HepG2 (cell line): ENCODE measurements at regions not wholly inside any gene's neighbourhood (a gene's known extent, or its start where the extent isn't known, plus 50 kb on each side); places are given as distances from the start of the nearest gene placed in this dataset.
A peak's percentile ranks its signal among the peaks of the same experiment; 100 is the strongest.

Experiments
- ATAC-seq: fragments of 200-7000 bp; cut with Tn5 transposase; 3 replicates; pipeline ENCODE4 v1.9.1; 2020; ENCODE audit warnings: mild to moderate bottlenecking, moderate library complexity
- BruUV-seq: library from RNA; stranded (reverse); fragments of 400-500 nt; replicated peaks from 2 replicates; lab custom pipeline; 2021; lab: Mats Ljungman, UMichigan
- CTCF ChIA-PET: fragments of 300-600 bp; formaldehyde crosslinking; extraction: SDS; loops from one replicate; lab custom pipeline; 2021; ENCODE audit warnings: low total read pairs, inconsistent platforms, low intra/inter-chr PET ratio; lab: Yijun Ruan, JAX
- POLR2A ChIA-PET: fragments of 350-600 bp; sonication (Branson Sonifier 250); formaldehyde crosslinking; loops from one replicate; lab custom pipeline; 2020; ENCODE audit warnings: antibody characterized with exemption, inconsistent platforms; lab: Yijun Ruan, JAX
- DNase-seq: peaks from one replicate; pipeline ENCODE4 v3.0.0-alpha.2; 2015; ENCODE audit warnings: low spot score
- FAIRE-seq: peaks from 3 replicates; lab custom pipeline; 2011; peaks lifted over from hg19 to GRCh38; lab: Jason Lieb, UNC
- H2AFZ ChIP-seq: one replicate; pipeline ENCODE4 v1.6.1; 2011; ENCODE audit warnings: low read length, inconsistent platforms
- H3K27ac ChIP-seq: fragments of 300-600 bp; 3 replicates; pipeline ENCODE4 v1.8.0; 2011; ENCODE audit warnings: mixed run types, mild to moderate bottlenecking, mixed read lengths, low read length, inconsistent platforms; ENCODE audit not compliant: insufficient read depth; ENCODE audit errors: extremely low read length
- H3K27me3 ChIP-seq, 2 experiments: fragments of 200-600 bp in 1 of 2; 2 replicates in 1 of 2; 3 replicates in 1 of 2; pipeline versions ENCODE4 v1.6.0 to v1.8.0; 2011; ENCODE audit warnings: low read length in 2 of 2, mild to moderate bottlenecking in 2 of 2, moderate library complexity in 2 of 2, inconsistent platforms in 1 of 2; ENCODE audit not compliant: insufficient read depth in 2 of 2, control insufficient read depth in 1 of 2
- H3K36me3 ChIP-seq, 2 experiments: fragments of 200-600 bp in 1 of 2; replicated peaks in 1 of 2; 2 replicates in 1 of 2; 3 replicates in 1 of 2; pipeline versions ENCODE4 v1.5.1 to v1.8.0; 2011; ENCODE audit warnings: low read length in 2 of 2, inconsistent platforms in 1 of 2; ENCODE audit not compliant: insufficient read depth in 2 of 2, control insufficient read depth in 1 of 2
- H3K4me1 ChIP-seq: 2 replicates; pipeline ENCODE4 v1.5.1; 2012; ENCODE audit warnings: low read length, inconsistent platforms; ENCODE audit not compliant: insufficient read depth
- H3K4me2 ChIP-seq: 2 replicates; pipeline ENCODE4 v1.6.0; 2011; ENCODE audit warnings: low read depth, low read length, inconsistent platforms
- H3K4me3 ChIP-seq, 3 experiments: fragments of 200-600 bp in 1 of 3; sonication (generic), shearing (Covaris generic) in 1 of 3; replicated peaks in 1 of 3; 2 replicates each; pipeline ENCODE4 v1.5.1; 2011 to 2016; ENCODE audit warnings: low read length in 3 of 3, inconsistent platforms in 2 of 3, low read depth in 2 of 3, mild to moderate bottlenecking in 2 of 3, control low read depth in 1 of 3, mixed read lengths in 1 of 3; ENCODE audit not compliant: insufficient read depth in 1 of 3
- H3K79me2 ChIP-seq: one replicate; pipeline ENCODE4 v1.6.1; 2011; ENCODE audit warnings: low read length, inconsistent platforms; ENCODE audit not compliant: insufficient read depth
- H3K9ac ChIP-seq: 2 replicates; pipeline ENCODE4 v1.6.0; 2011; ENCODE audit warnings: mild to moderate bottlenecking, low read depth, low read length, inconsistent platforms; ENCODE audit not compliant: insufficient read depth
- H3K9me3 ChIP-seq: 2 replicates; pipeline ENCODE4 v1.5.1; 2012; ENCODE audit warnings: mild to moderate bottlenecking, low read length
- H4K20me1 ChIP-seq: 2 replicates; pipeline ENCODE4 v1.6.0; 2011; ENCODE audit warnings: inconsistent platforms, mild to moderate bottlenecking, low read length, moderate library complexity; ENCODE audit not compliant: insufficient read depth
- HBP1 ChIP-seq: IDR thresholded peaks from 2 replicates; pipeline ENCODE4 v1.6.1; 2016; ENCODE audit warnings: low read depth, control low read depth
- HNF4A ChIP-seq: sonication (generic); formaldehyde crosslinking; IDR thresholded peaks from 2 replicates; pipeline ENCODE4 v1.4.0; 2020; ENCODE audit warnings: missing genetic modification reagents
- IKZF4 ChIP-seq: sonication (generic); formaldehyde crosslinking; IDR thresholded peaks from 2 replicates; pipeline ENCODE4 v1.5.1; 2020; ENCODE audit warnings: borderline replicate concordance, mild to moderate bottlenecking, low read depth, missing genetic modification reagents; ENCODE audit errors: not compliant biosample characterization
- JARID2 ChIP-seq: sonication (generic); formaldehyde crosslinking; IDR thresholded peaks from 2 replicates; pipeline ENCODE4 v1.8.1; 2023; ENCODE audit warnings: missing genetic modification reagents, inconsistent platforms; ENCODE audit not compliant: insufficient replicate concordance
- KDM2A ChIP-seq: sonication (generic); formaldehyde crosslinking; IDR thresholded peaks from 2 replicates; pipeline ENCODE4 v1.4.0; 2020; ENCODE audit warnings: low read depth, missing genetic modification reagents, borderline replicate concordance
- NFYB ChIP-seq: sonication (generic); formaldehyde crosslinking; IDR thresholded peaks from 2 replicates; pipeline ENCODE4 v1.4.0; 2020; ENCODE audit warnings: missing genetic modification reagents
- POGZ ChIP-seq: sonication (generic); formaldehyde crosslinking; IDR thresholded peaks from 2 replicates; pipeline ENCODE4 v1.4.0; 2020; ENCODE audit warnings: mild to moderate bottlenecking, missing genetic modification reagents
- RELA ChIP-seq: sonication (generic); formaldehyde crosslinking; IDR thresholded peaks from 2 replicates; pipeline ENCODE4 v1.4.0; 2020; ENCODE audit warnings: missing genetic modification reagents
- WGBS: methylation state at CpG from one replicate; pipeline ENCODE4 v1.1.6; 2017; ENCODE audit warnings: low lambda C conversion rate; 5-methylcytosine and 5-hydroxymethylcytosine counted together
- in situ Hi-C: cut with HindIII; loops from 2 replicates; pipeline ENCODE4 v1.10.0; 2017; ENCODE audit warnings: low pct_unique_long_range_greater_than_20kb; ENCODE audit not compliant: extremely low pct_ligation_motif_present
- intact Hi-C: fragments of 100-400 bp; cut with micrococcal nuclease; formaldehyde crosslinking; loops from one replicate; pipeline ENCODE4 v1.10.0; 2022; ENCODE audit not compliant: unreplicated experiment
- TF ChIP-seq, protein P1 (sequence below): sonication (generic); formaldehyde crosslinking; IDR thresholded peaks from 2 replicates; pipeline ENCODE4 v1.4.0; 2020; ENCODE audit warnings: missing genetic modification reagents
- TF ChIP-seq, protein P2 (sequence below): sonication (generic); formaldehyde crosslinking; IDR thresholded peaks from 2 replicates; pipeline ENCODE4 v1.5.1; 2020; ENCODE audit warnings: missing genetic modification reagents, mild to moderate bottlenecking, borderline replicate concordance

DNA sequence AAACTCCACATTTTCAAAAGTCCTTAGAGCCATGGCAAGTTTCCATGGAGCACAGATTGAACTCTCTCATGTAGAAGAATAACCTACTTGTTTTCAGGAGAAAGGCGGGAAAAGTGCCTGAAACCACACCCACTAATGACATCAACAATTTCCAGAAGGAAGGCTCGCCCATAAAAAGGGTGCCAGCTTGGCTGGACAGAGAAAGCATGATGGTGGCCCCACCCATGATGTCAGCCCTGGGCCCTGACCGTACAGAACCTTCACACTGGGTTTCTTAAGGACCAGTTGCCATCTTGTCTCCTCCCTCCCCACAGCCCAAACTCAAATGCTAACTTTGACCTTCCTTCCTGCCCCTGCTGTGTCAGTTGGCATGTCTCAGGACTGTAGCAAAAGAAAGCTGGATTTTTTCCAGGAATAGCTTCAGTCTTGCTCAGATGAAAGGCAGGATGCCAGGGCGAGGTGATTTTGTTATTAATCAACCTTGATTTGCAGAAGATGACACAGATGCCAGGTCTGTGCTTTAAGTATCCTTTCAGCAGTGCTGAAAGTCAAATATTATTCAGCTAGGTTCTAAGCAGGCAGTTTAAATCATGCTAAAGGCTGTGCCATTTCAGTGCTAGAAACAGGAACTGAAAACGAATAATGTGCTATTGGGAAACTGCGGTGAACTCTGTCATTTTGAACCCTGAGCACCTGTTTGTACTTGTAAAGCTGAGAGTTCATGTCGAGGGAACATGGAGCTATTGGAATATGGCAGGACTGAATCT lies 89.5 kb upstream of the RFC3 start:
- no peak for DNase-seq
- peak overlapping the region; percentile 20; the same call in 1 of the 2 replicates for H3K4me2 ChIP-seq
- no peaks in the 10 kb centered on the region for H3K27me3 ChIP-seq
- H3K4me1 ChIP-seq, result peaks cover 16% of the 10 kb centered on the region
- POLR2A ChIA-PET, result interaction anchor here (0.6 to 1.4 kb wide), 2 partner anchors 186 to 431 kb away, joined by 3 to 5 read pairs; no protein-coding TSS in a partner anchor
- no TSS peak for BruUV-seq
- H3K9me3 ChIP-seq, result no peaks in the 10 kb centered on the region
- intact Hi-C loops (no loop called here), in situ Hi-C loops (loop anchor here (10.0 kb wide), 2 partner anchors 114 to 504 kb away; no protein-coding TSS in a partner anchor)
- no peak overlapping the region for H3K4me3 ChIP-seq
- ATAC-seq, result no peak
- 0 out of 2 replicates have a peak, but pooled peaks have one; percentile 39 for TF ChIP-seq POGZ (CRISPR knock-in tag)
- peak; percentile 66 for TF ChIP-seq HNF4A (CRISPR knock-in tag)
- TF ChIP-seq RELA, result no peak
- no peaks in the 10 kb centered on the region for H4K20me1 ChIP-seq
- FAIRE-seq, result no peak
- no peak overlapping the region for H2AFZ ChIP-seq
- no peaks in the 10 kb centered on the region for H3K36me3 ChIP-seq
- CTCF ChIA-PET, result no interaction called here
- WGBS, result 50% methylated on average over 7 of the region's 7 CpGs
- no peak overlapping the region for H3K27ac ChIP-seq
- no peak overlapping the region for H3K9ac ChIP-seq
- no peaks in the 10 kb centered on the region for H3K79me2 ChIP-seq

GRCh38 chr13:33730147-33730546 lies 87.8 kb upstream of the RFC3 start:
- POLR2A ChIA-PET, result no interaction called here
- TF ChIP-seq JARID2 (no peak), IKZF4 (CRISPR knock-in tag) (no peak), NFYB (CRISPR knock-in tag) (no peak), HBP1 (CRISPR knock-in tag) (no peak), KDM2A (no peak)
- TF ChIP-seq, protein P1, sequence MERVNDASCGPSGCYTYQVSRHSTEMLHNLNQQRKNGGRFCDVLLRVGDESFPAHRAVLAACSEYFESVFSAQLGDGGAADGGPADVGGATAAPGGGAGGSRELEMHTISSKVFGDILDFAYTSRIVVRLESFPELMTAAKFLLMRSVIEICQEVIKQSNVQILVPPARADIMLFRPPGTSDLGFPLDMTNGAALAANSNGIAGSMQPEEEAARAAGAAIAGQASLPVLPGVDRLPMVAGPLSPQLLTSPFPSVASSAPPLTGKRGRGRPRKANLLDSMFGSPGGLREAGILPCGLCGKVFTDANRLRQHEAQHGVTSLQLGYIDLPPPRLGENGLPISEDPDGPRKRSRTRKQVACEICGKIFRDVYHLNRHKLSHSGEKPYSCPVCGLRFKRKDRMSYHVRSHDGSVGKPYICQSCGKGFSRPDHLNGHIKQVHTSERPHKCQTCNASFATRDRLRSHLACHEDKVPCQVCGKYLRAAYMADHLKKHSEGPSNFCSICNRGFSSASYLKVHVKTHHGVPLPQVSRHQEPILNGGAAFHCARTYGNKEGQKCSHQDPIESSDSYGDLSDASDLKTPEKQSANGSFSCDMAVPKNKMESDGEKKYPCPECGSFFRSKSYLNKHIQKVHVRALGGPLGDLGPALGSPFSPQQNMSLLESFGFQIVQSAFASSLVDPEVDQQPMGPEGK (CRISPR knock-in tag), result no peak
- TF ChIP-seq, protein P2, sequence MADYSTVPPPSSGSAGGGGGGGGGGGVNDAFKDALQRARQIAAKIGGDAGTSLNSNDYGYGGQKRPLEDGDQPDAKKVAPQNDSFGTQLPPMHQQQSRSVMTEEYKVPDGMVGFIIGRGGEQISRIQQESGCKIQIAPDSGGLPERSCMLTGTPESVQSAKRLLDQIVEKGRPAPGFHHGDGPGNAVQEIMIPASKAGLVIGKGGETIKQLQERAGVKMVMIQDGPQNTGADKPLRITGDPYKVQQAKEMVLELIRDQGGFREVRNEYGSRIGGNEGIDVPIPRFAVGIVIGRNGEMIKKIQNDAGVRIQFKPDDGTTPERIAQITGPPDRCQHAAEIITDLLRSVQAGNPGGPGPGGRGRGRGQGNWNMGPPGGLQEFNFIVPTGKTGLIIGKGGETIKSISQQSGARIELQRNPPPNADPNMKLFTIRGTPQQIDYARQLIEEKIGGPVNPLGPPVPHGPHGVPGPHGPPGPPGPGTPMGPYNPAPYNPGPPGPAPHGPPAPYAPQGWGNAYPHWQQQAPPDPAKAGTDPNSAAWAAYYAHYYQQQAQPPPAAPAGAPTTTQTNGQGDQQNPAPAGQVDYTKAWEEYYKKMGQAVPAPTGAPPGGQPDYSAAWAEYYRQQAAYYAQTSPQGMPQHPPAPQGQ, result no peak

More at GRCh38 chr13:33730147-33730546, 87.8 kb upstream of the RFC3 start:
- WGBS, result 96% methylated on average over 1 of the region's 1 CpG
- Histone ChIP-seq H3K27me3 (peaks cover 0 to under 1% of the 10 kb centered on the region in 2 experiments; a peak in 1 of 5 replicates), H3K36me3 (no peaks in the 10 kb centered on the region), H3K79me2 (no peaks in the 10 kb centered on the region), H3K9ac (no peak overlapping the region), H3K4me2 (no peak overlapping the region), H2AFZ (no peak overlapping the region), H3K4me3 (no peak overlapping the region), H3K27ac (no peak overlapping the region), H4K20me1 (no peaks in the 10 kb centered on the region), H3K9me3 (no peaks in the 10 kb centered on the region), H3K4me1 (peaks cover 12% of the 10 kb centered on the region)
- intact Hi-C loops, result no loop called here
- CTCF ChIA-PET, result no interaction called here
- BruUV-seq, result no TSS peak
- FAIRE-seq, result no peak
- no peak for DNase-seq
- ATAC-seq, result no peak
- in situ Hi-C loops, result no loop called here
